ENCODE measurements at regions not wholly inside any gene's neighbourhood (a gene's known extent, or its start where the extent isn't known, plus 50 kb on each side); places are given as distances from the start of the nearest gene placed in this dataset.

DNA sequence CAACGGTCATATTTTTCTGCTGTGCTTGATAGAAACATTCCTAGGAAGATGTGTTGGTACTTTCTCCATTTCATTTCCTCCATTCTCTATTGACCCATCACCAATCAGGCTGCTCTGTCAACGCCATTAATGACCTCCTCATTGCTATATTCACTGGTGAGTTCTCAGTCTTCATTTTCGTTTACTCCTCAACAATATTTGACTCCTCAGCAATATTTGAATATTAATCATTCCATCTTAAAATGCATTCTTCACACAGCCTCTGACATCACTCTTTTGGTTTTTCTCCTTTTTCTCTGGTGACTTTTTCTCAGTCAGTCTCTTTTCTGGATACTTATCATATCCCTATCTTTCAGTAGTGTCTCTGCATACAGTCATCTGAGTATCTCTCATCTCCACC is 323.5 kb upstream of the CRIM1 start:
- TF ChIP-seq, protein P1, sequence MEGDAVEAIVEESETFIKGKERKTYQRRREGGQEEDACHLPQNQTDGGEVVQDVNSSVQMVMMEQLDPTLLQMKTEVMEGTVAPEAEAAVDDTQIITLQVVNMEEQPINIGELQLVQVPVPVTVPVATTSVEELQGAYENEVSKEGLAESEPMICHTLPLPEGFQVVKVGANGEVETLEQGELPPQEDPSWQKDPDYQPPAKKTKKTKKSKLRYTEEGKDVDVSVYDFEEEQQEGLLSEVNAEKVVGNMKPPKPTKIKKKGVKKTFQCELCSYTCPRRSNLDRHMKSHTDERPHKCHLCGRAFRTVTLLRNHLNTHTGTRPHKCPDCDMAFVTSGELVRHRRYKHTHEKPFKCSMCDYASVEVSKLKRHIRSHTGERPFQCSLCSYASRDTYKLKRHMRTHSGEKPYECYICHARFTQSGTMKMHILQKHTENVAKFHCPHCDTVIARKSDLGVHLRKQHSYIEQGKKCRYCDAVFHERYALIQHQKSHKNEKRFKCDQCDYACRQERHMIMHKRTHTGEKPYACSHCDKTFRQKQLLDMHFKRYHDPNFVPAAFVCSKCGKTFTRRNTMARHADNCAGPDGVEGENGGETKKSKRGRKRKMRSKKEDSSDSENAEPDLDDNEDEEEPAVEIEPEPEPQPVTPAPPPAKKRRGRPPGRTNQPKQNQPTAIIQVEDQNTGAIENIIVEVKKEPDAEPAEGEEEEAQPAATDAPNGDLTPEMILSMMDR (conservative IDR thresholded peaks at IDR 0.05; ENCODE audit: low read length): no peak
- no peak overlapping the region for H3K4me3 ChIP-seq (ENCODE audit: low read length)
- no peak for DNase-seq (ENCODE audit: low read depth)

DNA sequence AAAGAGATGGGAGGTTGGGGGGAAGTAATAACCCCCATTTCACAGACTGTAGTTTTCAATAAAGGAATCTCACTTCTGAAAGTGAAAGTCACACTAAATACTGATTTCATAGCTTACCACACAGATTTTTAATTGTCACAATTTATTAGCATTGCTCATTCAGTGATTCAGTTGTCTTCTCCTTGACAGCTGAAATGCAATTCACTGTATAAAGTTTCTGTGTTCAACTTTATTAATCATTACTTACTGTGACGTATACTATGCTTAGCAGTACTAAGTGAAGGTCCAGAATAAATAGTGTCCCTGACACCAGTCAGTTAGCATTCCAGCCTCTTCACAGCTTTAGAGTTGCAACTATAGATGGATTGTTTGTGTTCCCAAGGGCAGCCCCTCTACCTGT is 324.1 kb upstream of the CRIM1 start:
- DNase-seq (ENCODE audit: low read depth): no peak
- H3K4me3 ChIP-seq (ENCODE audit: low read length): no peak overlapping the region

DNA sequence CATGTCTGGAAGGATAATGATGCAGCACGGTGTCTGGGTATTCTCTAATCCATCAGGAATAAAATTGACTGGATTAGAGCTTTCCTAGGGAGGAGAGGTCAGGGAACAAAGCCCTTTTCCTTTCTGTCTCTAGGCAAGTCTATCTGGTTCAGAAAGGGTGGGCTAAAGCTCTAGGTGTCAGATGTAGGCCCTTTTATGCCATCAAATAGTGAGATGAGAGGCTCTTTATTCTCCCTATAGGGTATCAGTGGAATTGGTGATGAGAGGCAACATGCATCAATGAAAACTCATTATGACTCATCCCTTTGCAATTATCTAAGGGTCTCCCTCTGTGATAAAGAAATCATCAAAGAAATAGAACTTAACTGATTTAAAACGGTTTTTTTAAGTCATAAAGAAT is 328.0 kb upstream of the CRIM1 start:
- no peak overlapping the region for H3K4me3 ChIP-seq (ENCODE audit: low read length)
- DNase-seq (ENCODE audit: low read depth): no peak
- TF ChIP-seq, protein P1 (conservative IDR thresholded peaks at IDR 0.05; ENCODE audit: low read length): no peak

More for the DNA sequence above, 324.1 kb upstream of the CRIM1 start:
- TF ChIP-seq, protein P1 (conservative IDR thresholded peaks at IDR 0.05; ENCODE audit: low read length): no peak

DNA sequence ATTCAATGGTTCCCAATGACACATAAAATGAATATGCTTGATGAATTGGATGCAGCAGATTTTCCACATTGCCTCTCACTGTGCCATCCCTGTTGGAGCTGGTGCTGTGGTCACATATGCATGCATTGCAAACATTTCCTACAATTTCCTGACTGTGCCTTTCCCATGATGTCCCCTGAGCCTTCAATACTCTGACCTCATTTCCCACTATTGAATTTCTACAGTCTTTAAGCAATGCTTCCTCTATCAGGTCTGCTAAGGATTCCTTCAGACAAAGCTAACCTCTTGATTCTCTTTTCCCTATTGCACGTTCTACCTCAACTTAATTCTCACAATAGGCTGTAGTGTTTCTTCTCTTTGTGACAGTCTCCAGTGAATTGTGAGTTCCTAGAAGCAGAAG is 342.5 kb upstream of the CRIM1 start:
- TF ChIP-seq, protein P1 (conservative IDR thresholded peaks at IDR 0.05; ENCODE audit: low read length): no peak
- no peak for DNase-seq (ENCODE audit: low read depth)

DNA sequence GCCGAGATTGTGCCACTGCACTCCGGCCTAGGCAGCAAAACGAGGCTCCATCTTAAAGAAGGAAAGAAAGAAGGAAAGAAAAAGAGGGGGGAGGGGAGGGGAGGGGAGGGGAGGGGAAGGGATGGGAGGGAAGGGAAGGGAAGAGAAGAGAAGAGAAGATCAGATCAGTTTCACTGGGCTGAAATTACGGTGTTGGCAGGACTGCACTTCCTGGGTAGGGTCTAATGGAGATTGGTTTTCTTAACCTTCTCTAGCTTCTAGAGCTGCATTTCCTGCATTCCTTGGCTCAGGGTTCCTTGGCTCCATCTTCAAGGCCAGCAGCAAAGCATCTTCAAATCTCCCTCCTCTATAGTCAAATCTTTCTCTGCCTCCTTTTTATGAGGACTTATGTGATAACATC is 349.1 kb upstream of the CRIM1 start:
- TF ChIP-seq, protein P1 (conservative IDR thresholded peaks at IDR 0.05; ENCODE audit: low read length): no peak
- H3K4me3 ChIP-seq (ENCODE audit: low read length): no peak overlapping the region
- no peak for DNase-seq (ENCODE audit: low read depth)

More for the DNA sequence above, 342.5 kb upstream of the CRIM1 start:
- no peak overlapping the region for H3K4me3 ChIP-seq (ENCODE audit: low read length)

DNA sequence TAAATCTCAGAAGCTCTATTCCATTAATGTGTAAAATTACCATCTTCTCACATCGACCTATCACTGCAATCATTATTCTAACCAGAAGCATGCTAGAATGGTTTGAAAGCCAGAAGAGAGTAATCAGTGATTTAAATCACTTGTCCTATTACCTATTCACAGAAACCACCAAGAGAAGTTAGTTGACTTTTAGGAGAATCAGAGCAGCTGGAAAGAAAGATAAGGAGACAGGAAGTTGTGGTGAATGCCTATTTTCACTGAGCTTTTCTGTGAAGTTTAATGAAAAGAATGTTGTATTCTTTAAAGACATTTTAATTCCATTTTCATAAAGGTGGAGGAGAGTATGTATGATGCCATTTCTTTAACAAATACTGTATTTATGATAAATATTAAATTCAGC is 352.6 kb upstream of the CRIM1 start:
- no peak for DNase-seq (ENCODE audit: low read depth)
- H3K4me3 ChIP-seq (ENCODE audit: low read length): no peak overlapping the region
- TF ChIP-seq, protein P1 (conservative IDR thresholded peaks at IDR 0.05; ENCODE audit: low read length): no peak

DNA sequence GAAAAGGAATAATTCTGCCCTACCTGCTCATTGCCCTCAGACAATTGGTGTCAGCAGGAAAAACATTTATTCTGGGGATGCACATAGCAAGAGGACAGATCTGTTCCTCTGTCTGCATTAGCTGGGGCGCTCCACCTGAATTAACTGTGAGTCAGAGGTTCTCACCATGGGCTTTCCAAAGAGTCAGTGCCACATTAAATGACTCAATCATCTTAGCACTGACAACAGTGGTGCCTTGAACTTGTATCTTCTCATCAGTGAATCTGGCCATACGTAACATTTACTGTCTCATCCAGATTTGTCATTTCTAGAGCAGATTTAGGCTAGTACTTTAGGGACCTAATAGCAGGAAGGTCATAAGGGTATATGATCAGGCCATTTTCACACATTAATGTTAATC is 358.1 kb upstream of the CRIM1 start:
- TF ChIP-seq, protein P1 (conservative IDR thresholded peaks at IDR 0.05; ENCODE audit: low read length): no peak
- DNase-seq (ENCODE audit: low read depth): no peak
- H3K4me3 ChIP-seq (ENCODE audit: low read length): no peak overlapping the region

Data from AG10803 (cell line).